PC-3 (cell line): ENCODE measurements at regions not wholly inside any gene's neighbourhood (a gene's known extent, or its start where the extent isn't known, plus 50 kb on each side); places are given as distances from the start of the nearest gene placed in this dataset.

Source experiments
- ATAC-seq: fragments of 200-7000 bp; cut with Tn5 transposase; 2 replicates; pipeline ENCODE4 v1.9.1; 2020; ENCODE audit warnings: mild to moderate bottlenecking, moderate library complexity
- BruUV-seq: library from RNA; stranded (reverse); fragments of 400-500 nt; replicated peaks from 2 replicates; lab custom pipeline; 2021; lab: Mats Ljungman, UMichigan
- CTCF ChIA-PET: fragments of 300-600 bp; sonication (Branson Sonifier 250); formaldehyde crosslinking; loops from one replicate; lab custom pipeline; 2022; ENCODE audit warnings: antibody characterized with exemption; lab: Charles Lee
- POLR2A ChIA-PET: fragments of 300-600 bp; sonication (Branson Sonifier 250); formaldehyde crosslinking; loops from one replicate; lab custom pipeline; 2022; ENCODE audit warnings: antibody characterized with exemption; ENCODE audit not compliant: unreplicated experiment; lab: Charles Lee
- DNase-seq: peaks from one replicate; pipeline ENCODE4 v3.0.0-alpha.2; 2015
- H2AFZ ChIP-seq: fragments of 300-600 bp; sonication (generic); 2 replicates; pipeline ENCODE4 v1.6.0; 2016; ENCODE audit warnings: antibody characterized with exemption, low read length
- H3F3A ChIP-seq: fragments of 300-600 bp; sonication (generic); one replicate; pipeline ENCODE4 v1.6.0; 2017; ENCODE audit warnings: antibody characterized with exemption, low read length, control low read depth, mild to moderate bottlenecking; ENCODE audit not compliant: unreplicated experiment
- H3K27ac ChIP-seq: fragments of 300-600 bp; sonication (generic); 2 replicates; pipeline ENCODE4 v1.5.1; 2016; ENCODE audit warnings: mild to moderate bottlenecking, low read length
- H3K27me3 ChIP-seq: fragments of 300-600 bp; sonication (generic); 2 replicates; pipeline ENCODE4 v1.6.1; 2016; ENCODE audit warnings: low read length, mixed read lengths
- H3K36me3 ChIP-seq: fragments of 300-600 bp; sonication (generic); 2 replicates; pipeline ENCODE4 v1.6.1; 2016; ENCODE audit warnings: low read depth, mixed run types, low read length, mixed read lengths
- H3K4me1 ChIP-seq: fragments of 300-600 bp; sonication (generic); 2 replicates; pipeline ENCODE4 v1.5.1; 2016; ENCODE audit warnings: low read length; ENCODE audit not compliant: insufficient read depth
- H3K4me2 ChIP-seq: fragments of 300-600 bp; sonication (generic); 2 replicates; pipeline ENCODE4 v1.6.0; 2016; ENCODE audit warnings: low read length
- H3K4me3 ChIP-seq: fragments of 300-600 bp; sonication (generic); 2 replicates; pipeline ENCODE4 v1.5.1; 2016; ENCODE audit warnings: mild to moderate bottlenecking, low read length, mixed read lengths
- H3K79me2 ChIP-seq: fragments of 300-600 bp; sonication (generic); 2 replicates; pipeline ENCODE4 v1.6.1; 2017; ENCODE audit warnings: low read length, mixed read lengths
- H3K9ac ChIP-seq: fragments of 300-600 bp; sonication (generic); 2 replicates; pipeline ENCODE4 v1.6.0; 2016; ENCODE audit warnings: mild to moderate bottlenecking, low read length
- H3K9me2 ChIP-seq: fragments of 300-600 bp; sonication (generic); replicated peaks from 2 replicates; pipeline ENCODE4 v1.6.1; 2016; ENCODE audit warnings: mixed run types, low read length, mixed read lengths
- H3K9me3 ChIP-seq: fragments of 300-600 bp; sonication (generic); 2 replicates; pipeline ENCODE4 v1.6.1; 2016; ENCODE audit warnings: low read length, mixed read lengths
- H4K20me1 ChIP-seq: fragments of 300-600 bp; sonication (generic); 2 replicates; pipeline ENCODE4 v1.6.1; 2016; ENCODE audit warnings: low read length, mixed read lengths
- EZH2 ChIP-seq: fragments of 300-600 bp; sonication (generic); IDR thresholded peaks from one replicate; pipeline ENCODE4 v1.6.1; 2017; ENCODE audit warnings: antibody characterized with exemption, mild to moderate bottlenecking, low read length; ENCODE audit not compliant: unreplicated experiment
- EZH2phosphoT487 ChIP-seq: fragments of 300-600 bp; sonication (generic); IDR thresholded peaks from 2 replicates; pipeline ENCODE4 v1.6.1; 2018; ENCODE audit warnings: mild to moderate bottlenecking, antibody characterized with exemption, low read length, borderline replicate concordance
- intact Hi-C: fragments of 100-400 bp; cut with micrococcal nuclease; formaldehyde crosslinking; loops from 2 replicates; pipeline ENCODE4 v1.9.0; 2023
- TF ChIP-seq, protein P1 (sequence below): fragments of 300-600 bp; sonication (generic); conservative IDR thresholded peaks from 2 replicates; pipeline ENCODE4 v1.5.1; 2017; ENCODE audit warnings: antibody characterized with exemption, low read depth, mild to moderate bottlenecking, low read length

DNA sequence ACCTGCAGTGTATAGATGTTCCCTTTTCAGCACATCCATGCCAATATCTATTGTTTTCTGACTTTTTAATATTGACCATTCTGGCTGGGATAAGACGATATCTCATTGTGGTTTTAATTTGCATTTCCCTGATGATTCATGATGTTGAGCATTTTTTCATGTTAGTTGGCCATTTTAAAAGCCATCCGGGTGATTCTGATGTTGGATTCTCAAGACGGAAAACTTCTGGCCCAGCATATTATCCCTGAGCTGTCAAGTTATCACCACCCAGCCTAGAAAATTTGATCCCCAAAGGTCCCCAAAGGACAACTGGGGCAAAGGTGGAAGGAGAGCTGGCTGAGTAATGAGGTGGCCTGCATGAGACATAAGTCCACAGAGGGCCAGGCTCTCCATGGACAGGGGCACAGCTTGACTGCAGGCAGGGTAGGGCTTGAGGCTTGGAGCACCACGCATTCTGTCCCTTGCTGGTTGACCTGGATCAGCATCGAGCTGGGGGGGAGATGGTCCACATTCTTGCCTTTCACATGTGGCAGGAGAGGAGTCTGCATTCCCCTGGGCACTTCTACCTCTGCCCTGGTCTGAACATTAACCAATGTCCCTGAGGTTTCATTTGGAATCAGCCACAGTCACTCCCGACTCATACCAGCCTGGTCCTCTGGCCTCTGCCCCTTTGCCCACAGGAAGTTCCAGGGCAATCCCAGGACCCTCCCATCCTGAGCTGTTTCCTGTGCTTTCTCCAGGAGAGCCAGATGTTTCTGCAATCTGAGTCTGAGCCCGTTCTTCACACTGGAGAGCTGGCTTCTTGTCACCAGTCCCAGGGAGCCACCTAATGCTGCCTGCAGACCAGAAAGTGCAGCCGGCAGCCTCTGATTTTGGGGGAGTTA is 69.2 kb downstream of the ISG20 start:
- Histone ChIP-seq H3K4me1 (0 out of 2 replicates have a peak, but pooled peaks cover 7% of the 10 kb centered on the region), H3K36me3 (no peaks in the 10 kb centered on the region), H3K79me2 (no peaks in the 10 kb centered on the region), H3K27ac (no peak overlapping the region), H3F3A (no peaks in the 10 kb centered on the region), H2AFZ (no peak overlapping the region), H3K9ac (no peak overlapping the region), H4K20me1 (no peaks in the 10 kb centered on the region), H3K9me3 (no peaks in the 10 kb centered on the region), H3K9me2 (no peaks in the 10 kb centered on the region), H3K4me2 (no peak overlapping the region), H3K4me3 (no peak overlapping the region), H3K27me3 (peaks cover 42% of the 10 kb centered on the region)
- DNase-seq, result no peak
- intact Hi-C loops, result no loop called here
- ChIA-PET POLR2A (no interaction called here), CTCF (no interaction called here)
- BruUV-seq, result no TSS peak
- no peak for ATAC-seq
- TF ChIP-seq, protein P1, sequence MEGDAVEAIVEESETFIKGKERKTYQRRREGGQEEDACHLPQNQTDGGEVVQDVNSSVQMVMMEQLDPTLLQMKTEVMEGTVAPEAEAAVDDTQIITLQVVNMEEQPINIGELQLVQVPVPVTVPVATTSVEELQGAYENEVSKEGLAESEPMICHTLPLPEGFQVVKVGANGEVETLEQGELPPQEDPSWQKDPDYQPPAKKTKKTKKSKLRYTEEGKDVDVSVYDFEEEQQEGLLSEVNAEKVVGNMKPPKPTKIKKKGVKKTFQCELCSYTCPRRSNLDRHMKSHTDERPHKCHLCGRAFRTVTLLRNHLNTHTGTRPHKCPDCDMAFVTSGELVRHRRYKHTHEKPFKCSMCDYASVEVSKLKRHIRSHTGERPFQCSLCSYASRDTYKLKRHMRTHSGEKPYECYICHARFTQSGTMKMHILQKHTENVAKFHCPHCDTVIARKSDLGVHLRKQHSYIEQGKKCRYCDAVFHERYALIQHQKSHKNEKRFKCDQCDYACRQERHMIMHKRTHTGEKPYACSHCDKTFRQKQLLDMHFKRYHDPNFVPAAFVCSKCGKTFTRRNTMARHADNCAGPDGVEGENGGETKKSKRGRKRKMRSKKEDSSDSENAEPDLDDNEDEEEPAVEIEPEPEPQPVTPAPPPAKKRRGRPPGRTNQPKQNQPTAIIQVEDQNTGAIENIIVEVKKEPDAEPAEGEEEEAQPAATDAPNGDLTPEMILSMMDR, result no peak
- TF ChIP-seq EZH2phosphoT487 (no peak), EZH2 (no peak)

DNA sequence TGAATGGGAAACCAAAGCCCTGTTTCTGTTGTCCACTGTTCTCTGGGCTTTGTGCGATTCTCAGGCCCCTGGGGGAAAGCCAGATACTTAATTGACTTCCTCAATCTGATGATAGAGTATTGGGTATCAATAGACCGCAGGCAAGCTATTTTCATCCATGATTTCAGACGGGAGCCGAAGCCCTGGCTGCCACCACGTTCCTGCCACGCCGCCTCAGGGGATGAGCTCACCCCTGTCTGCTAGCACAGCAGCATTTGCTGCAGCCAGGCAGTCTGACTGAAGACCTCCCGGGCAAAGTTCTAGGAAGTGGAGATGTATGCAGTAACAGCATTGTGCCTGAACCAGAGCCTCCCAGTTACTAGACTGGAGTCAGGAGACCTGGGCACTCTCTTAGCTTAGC is 69.8 kb downstream of the ISG20 start:
- Histone ChIP-seq H3K9me3 (no peaks in the 10 kb centered on the region), H2AFZ (no peak overlapping the region), H3K9me2 (no peaks in the 10 kb centered on the region), H3K27me3 (peaks cover 42% of the 10 kb centered on the region), H3K4me3 (no peak overlapping the region), H3K79me2 (no peaks in the 10 kb centered on the region), H3K27ac (no peak overlapping the region), H3K36me3 (no peaks in the 10 kb centered on the region), H4K20me1 (no peaks in the 10 kb centered on the region), H3K4me2 (no peak overlapping the region), H3K4me1 (0 out of 2 replicates have a peak, but pooled peaks cover 7% of the 10 kb centered on the region), H3K9ac (no peak overlapping the region), H3F3A (no peaks in the 10 kb centered on the region)
- no peak for TF ChIP-seq EZH2
- TF ChIP-seq, protein P1, result no peak
- no peak for TF ChIP-seq EZH2phosphoT487
- intact Hi-C loops, result no loop called here
- ChIA-PET CTCF (no interaction called here), POLR2A (no interaction called here)
- BruUV-seq, result no TSS peak
- ATAC-seq (no peak), DNase-seq (no peak)
